BJ (cell line): ENCODE measurements at regions not wholly inside any gene's neighbourhood (a gene's known extent, or its start where the extent isn't known, plus 50 kb on each side); places are given as distances from the start of the nearest gene placed in this dataset.

Experiments
- CTCF ChIA-PET: fragments of 350-600 bp; formaldehyde crosslinking; extraction: SDS; loops from one replicate; lab custom pipeline; 2021; ENCODE audit warnings: antibody characterized with exemption, inconsistent platforms; lab: Yijun Ruan, JAX
- POLR2A ChIA-PET: fragments of 300-600 bp; sonication (Branson Sonifier 250); formaldehyde crosslinking; extraction: SDS; loops from one replicate; lab custom pipeline; 2021; ENCODE audit warnings: antibody characterized with exemption; lab: Charles Lee
- DNase-seq: peaks from one replicate; pipeline ENCODE4 v3.0.0-alpha.2; 2011; ENCODE audit warnings: low read depth
- H3K27me3 ChIP-seq: 2 replicates; pipeline ENCODE4 v1.6.0; 2011; ENCODE audit warnings: low read length; ENCODE audit not compliant: control insufficient read depth, insufficient read depth
- H3K36me3 ChIP-seq: 2 replicates; pipeline ENCODE4 v1.5.1; 2011; ENCODE audit warnings: low read length; ENCODE audit not compliant: control insufficient read depth, insufficient read depth
- H3K4me3 ChIP-seq: 2 replicates; pipeline ENCODE4 v1.5.1; 2011; ENCODE audit warnings: low read depth, mild to moderate bottlenecking, control low read depth, low read length
- TF ChIP-seq, protein P1 (sequence below): IDR thresholded peaks from 2 replicates; pipeline ENCODE4 v1.5.1; 2011; ENCODE audit warnings: low read depth, mild to moderate bottlenecking, control low read depth, inconsistent platforms, low read length, moderate library complexity; ENCODE audit not compliant: insufficient read depth

GRCh38 chr6:82767447-82767846 lies 298.2 kb downstream of the UBE3D start:
- ChIA-PET CTCF (no interaction called here), POLR2A (no interaction called here)
- no peak for DNase-seq
- H3K36me3 ChIP-seq, result no peaks in the 10 kb centered on the region
- no peaks in the 10 kb centered on the region for H3K27me3 ChIP-seq
- TF ChIP-seq, protein P1, sequence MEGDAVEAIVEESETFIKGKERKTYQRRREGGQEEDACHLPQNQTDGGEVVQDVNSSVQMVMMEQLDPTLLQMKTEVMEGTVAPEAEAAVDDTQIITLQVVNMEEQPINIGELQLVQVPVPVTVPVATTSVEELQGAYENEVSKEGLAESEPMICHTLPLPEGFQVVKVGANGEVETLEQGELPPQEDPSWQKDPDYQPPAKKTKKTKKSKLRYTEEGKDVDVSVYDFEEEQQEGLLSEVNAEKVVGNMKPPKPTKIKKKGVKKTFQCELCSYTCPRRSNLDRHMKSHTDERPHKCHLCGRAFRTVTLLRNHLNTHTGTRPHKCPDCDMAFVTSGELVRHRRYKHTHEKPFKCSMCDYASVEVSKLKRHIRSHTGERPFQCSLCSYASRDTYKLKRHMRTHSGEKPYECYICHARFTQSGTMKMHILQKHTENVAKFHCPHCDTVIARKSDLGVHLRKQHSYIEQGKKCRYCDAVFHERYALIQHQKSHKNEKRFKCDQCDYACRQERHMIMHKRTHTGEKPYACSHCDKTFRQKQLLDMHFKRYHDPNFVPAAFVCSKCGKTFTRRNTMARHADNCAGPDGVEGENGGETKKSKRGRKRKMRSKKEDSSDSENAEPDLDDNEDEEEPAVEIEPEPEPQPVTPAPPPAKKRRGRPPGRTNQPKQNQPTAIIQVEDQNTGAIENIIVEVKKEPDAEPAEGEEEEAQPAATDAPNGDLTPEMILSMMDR, result no peak
- H3K4me3 ChIP-seq, result no peak overlapping the region

GRCh38 chr6:82772851-82773717 lies 292.6 kb downstream of the UBE3D start:
- TF ChIP-seq, protein P1, result no peak
- ChIA-PET CTCF (interaction anchor here (0.6 to 1.2 kb wide), 2 partner anchors 11 to 68 kb away, joined by 3 to 4 read pairs; no protein-coding TSS in a partner anchor), POLR2A (no interaction called here)
- Histone ChIP-seq H3K4me3 (no peak overlapping the region), H3K27me3 (no peaks in the 10 kb centered on the region), H3K36me3 (no peaks in the 10 kb centered on the region)
- no peak for DNase-seq

- TF ChIP-seq, protein P1, result no peak
- ChIA-PET POLR2A (no interaction called here), CTCF (interaction anchor here (0.6 kb wide), 1 partner anchor 33 kb away, joined by 3 read pairs; no protein-coding TSS in a partner anchor)
- no peak for DNase-seq
- H3K36me3 ChIP-seq, result no peaks in the 10 kb centered on the region
- no peaks in the 10 kb centered on the region for H3K27me3 ChIP-seq
- H3K4me3 ChIP-seq, result no peak overlapping the region
Measured at GRCh38 chr6:82775361-82775760, 290.3 kb downstream of the UBE3D start.

DNA sequence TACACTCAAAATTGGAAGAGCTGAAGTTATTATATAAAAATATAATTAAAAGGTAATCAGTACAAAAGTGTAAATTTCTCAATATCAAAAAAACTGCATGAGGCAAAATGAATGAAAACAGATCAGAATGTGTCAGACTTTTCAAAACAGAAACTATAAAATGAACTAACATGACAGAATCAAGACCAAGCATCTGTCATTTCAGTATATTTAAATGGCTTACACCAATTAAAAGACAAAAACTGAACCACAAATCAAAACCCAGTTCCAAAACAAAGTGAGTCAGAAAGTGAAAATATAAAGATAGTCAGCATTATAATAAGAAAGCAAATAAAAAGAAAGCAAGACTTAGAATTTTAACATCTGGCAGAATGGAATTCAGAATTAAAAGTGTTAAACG lies 289.7 kb downstream of the UBE3D start:
- no peaks in the 10 kb centered on the region for H3K27me3 ChIP-seq
- CTCF ChIA-PET, result interaction anchor here (0.6 kb wide), 1 partner anchor 33 kb away, joined by 3 read pairs; no protein-coding TSS in a partner anchor
- DNase-seq, result no peak
- POLR2A ChIA-PET, result no interaction called here
- TF ChIP-seq, protein P1, result no peak
- no peaks in the 10 kb centered on the region for H3K36me3 ChIP-seq
- no peak overlapping the region for H3K4me3 ChIP-seq

DNA sequence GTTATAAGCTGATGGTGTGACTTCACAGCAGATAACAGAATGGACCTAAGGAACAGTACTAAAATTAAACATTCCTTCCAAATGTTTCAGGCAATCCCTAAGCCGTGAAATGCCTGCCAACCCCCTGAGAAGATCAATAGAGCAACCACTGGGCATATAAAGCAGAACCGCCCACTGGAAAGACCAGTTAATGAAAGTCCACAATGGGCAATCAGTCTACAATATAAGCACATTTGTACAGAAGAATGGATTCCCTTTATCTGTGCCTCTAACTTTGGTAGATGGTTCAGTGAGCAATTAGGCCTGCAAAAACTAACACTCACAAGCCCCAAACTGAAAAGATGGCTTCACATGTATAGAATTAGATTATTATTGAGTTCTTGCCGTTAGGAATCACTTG lies 286.6 kb downstream of the UBE3D start:
- TF ChIP-seq, protein P1, result no peak
- CTCF ChIA-PET, result interaction anchor here (0.6 to 1.3 kb wide), 2 partner anchors 11 to 199 kb away, joined by 3 read pairs; no protein-coding TSS in a partner anchor
- no peaks in the 10 kb centered on the region for H3K36me3 ChIP-seq
- no peaks in the 10 kb centered on the region; the same call in 1 of the 2 replicates for H3K27me3 ChIP-seq
- POLR2A ChIA-PET, result no interaction called here
- no peak for DNase-seq
- H3K4me3 ChIP-seq, result no peak overlapping the region
